H1 (cell line): ENCODE measurements at regions not wholly inside any gene's neighbourhood (a gene's known extent, or its start where the extent isn't known, plus 50 kb on each side); places are given as distances from the start of the nearest gene placed in this dataset.

Experiments used
- CTCF ChIA-PET: fragments of 300-600 bp; sonication (Branson Sonifier 250); formaldehyde crosslinking; loops from one replicate; lab custom pipeline; 2021; ENCODE audit not compliant: partially characterized antibody; lab: Charles Lee
- POLR2A ChIA-PET: fragments of 300-600 bp; sonication (Branson Sonifier 250); formaldehyde crosslinking; loops from one replicate; lab custom pipeline; 2021; ENCODE audit warnings: inconsistent platforms; ENCODE audit not compliant: partially characterized antibody; lab: Charles Lee
- DNase-seq, 2 experiments: peaks; one replicate each; pipeline versions ENCODE4 v3.0.0 to v3.0.0-alpha.2; 2010 to 2022; ENCODE audit warnings: low spot score in 2 of 2, low read depth in 1 of 2, mixed read lengths in 1 of 2
- FAIRE-seq: peaks from 2 replicates; lab custom pipeline; 2011; peaks lifted over from hg19 to GRCh38; lab: Jason Lieb, UNC
- H2AFZ ChIP-seq: 2 replicates; pipeline ENCODE4 v1.8.1; 2012; ENCODE audit warnings: low read length, inconsistent platforms
- H2AK5ac ChIP-seq: 2 replicates; pipeline ENCODE4 v1.6.1; 2013; ENCODE audit warnings: low read depth, low read length
- H2BK120ac ChIP-seq: replicated peaks from 2 replicates; pipeline ENCODE3; 2013; ENCODE audit warnings: low read depth, low read length, inconsistent platforms
- H2BK12ac ChIP-seq: 2 replicates; pipeline ENCODE4 v1.6.1; 2013; ENCODE audit warnings: low read depth, low read length
- H2BK15ac ChIP-seq: 2 replicates; pipeline ENCODE4 v1.6.1; 2013; ENCODE audit warnings: low read length
- H2BK20ac ChIP-seq: 2 replicates; pipeline ENCODE4 v1.6.1; 2013; ENCODE audit warnings: low read length
- H2BK5ac ChIP-seq: 2 replicates; pipeline ENCODE4 v1.6.1; 2013; ENCODE audit warnings: low read depth, low read length
- H3K14ac ChIP-seq: 2 replicates; pipeline ENCODE4 v1.6.1; 2013; ENCODE audit warnings: inconsistent platforms; ENCODE audit not compliant: insufficient read length
- H3K18ac ChIP-seq: 2 replicates; pipeline ENCODE4 v1.6.1; 2013; ENCODE audit warnings: low read length; ENCODE audit errors: extremely low read depth
- H3K23ac ChIP-seq: 2 replicates; pipeline ENCODE4 v1.6.1; 2013; ENCODE audit warnings: inconsistent platforms; ENCODE audit not compliant: insufficient read length
- H3K23me2 ChIP-seq: 2 replicates; pipeline ENCODE4 v1.6.1; 2013; ENCODE audit warnings: low read depth, low read length
- H3K27ac ChIP-seq: 2 replicates; pipeline ENCODE4 v1.6.1; 2011; ENCODE audit warnings: low read depth, low read length, inconsistent platforms
- H3K27me3 ChIP-seq, 4 experiments: replicated peaks in 1 of 4; 1 replicate in 1 of 4; 2 replicates in 3 of 4; pipeline versions ENCODE4 v1.6.1 to v1.8.1; 2011 to 2013; ENCODE audit warnings: low read length in 3 of 4, mild to moderate bottlenecking in 3 of 4, inconsistent platforms in 2 of 4, mixed read lengths in 2 of 4, moderate library complexity in 1 of 4; ENCODE audit not compliant: control insufficient read depth in 3 of 4, insufficient read depth in 3 of 4; ENCODE audit errors: extremely low read depth in 1 of 4
- H3K36me3 ChIP-seq, 4 experiments: 2 replicates each; pipeline versions ENCODE4 v1.6.1 to v1.8.1; 2011 to 2013; ENCODE audit warnings: mild to moderate bottlenecking in 4 of 4, low read length in 3 of 4, moderate library complexity in 2 of 4, control low read depth in 1 of 4, inconsistent platforms in 1 of 4; ENCODE audit not compliant: insufficient read depth in 4 of 4, control insufficient read depth in 2 of 4
- H3K4ac ChIP-seq: replicated peaks from 2 replicates; pipeline ENCODE3; 2013; ENCODE audit warnings: low read length, low read depth, mixed read lengths, inconsistent platforms; ENCODE audit not compliant: insufficient read length
- H3K4me1 ChIP-seq, 4 experiments: replicated peaks in 1 of 4; 1 replicate in 1 of 4; 2 replicates in 3 of 4; pipeline versions ENCODE4 v1.6.1 to v1.8.1; 2011 to 2013; ENCODE audit warnings: low read length in 3 of 4, inconsistent platforms in 2 of 4, mixed read lengths in 1 of 4; ENCODE audit not compliant: insufficient read depth in 4 of 4, control insufficient read depth in 3 of 4
- H3K4me2 ChIP-seq, 2 experiments: 2 replicates each; pipeline versions ENCODE4 v1.6.1 to v1.8.1; 2011 to 2013; ENCODE audit warnings: low read depth in 2 of 2, low read length in 2 of 2, control low read depth in 1 of 2, inconsistent platforms in 1 of 2, mild to moderate bottlenecking in 1 of 2; ENCODE audit not compliant: insufficient read depth in 1 of 2
- H3K4me3 ChIP-seq, 4 experiments: fragments of 200-600, 300-600 bp in 1 of 4; sonication (generic), shearing (Covaris generic), sonication (Bioruptor Twin) in 1 of 4; 2 replicates each; pipeline versions ENCODE4 v1.5.1 to v1.8.1; 2011 to 2016; ENCODE audit warnings: low read length in 4 of 4, low read depth in 3 of 4, control low read depth in 2 of 4, inconsistent platforms in 2 of 4, mild to moderate bottlenecking in 2 of 4, mixed read lengths in 1 of 4, moderate library complexity in 1 of 4; ENCODE audit not compliant: insufficient read depth in 2 of 4; ENCODE audit errors: extremely low read depth in 1 of 4
- H3K56ac ChIP-seq: replicated peaks from 2 replicates; pipeline ENCODE3; 2013; ENCODE audit warnings: low read depth, mild to moderate bottlenecking, mixed read lengths, low read length, inconsistent platforms; ENCODE audit not compliant: insufficient read length
- H3K79me1 ChIP-seq: 2 replicates; pipeline ENCODE4 v1.6.1; 2013; ENCODE audit warnings: low read depth, low read length, control low read depth
- H3K79me2 ChIP-seq, 2 experiments: 2 replicates each; pipeline versions ENCODE4 v1.6.1 to v1.8.1; 2012 to 2013; ENCODE audit warnings: low read length in 2 of 2, mild to moderate bottlenecking in 2 of 2, inconsistent platforms in 1 of 2; ENCODE audit not compliant: insufficient read depth in 2 of 2, control insufficient read depth in 1 of 2
- H3K9ac ChIP-seq, 4 experiments: replicated peaks in 1 of 4; 1 replicate in 1 of 4; 2 replicates in 3 of 4; pipeline versions ENCODE4 v1.6.1 to v1.8.1; 2011 to 2013; ENCODE audit warnings: low read depth in 3 of 4, low read length in 3 of 4, control low read depth in 2 of 4, mild to moderate bottlenecking in 2 of 4, moderate library complexity in 2 of 4, inconsistent platforms in 1 of 4; ENCODE audit errors: extremely low read depth in 1 of 4
- H3K9me3 ChIP-seq, 2 experiments: 2 replicates each; pipeline versions ENCODE4 v1.6.1 to v1.8.1; 2012 to 2013; ENCODE audit warnings: mild to moderate bottlenecking in 2 of 2, moderate library complexity in 2 of 2, control low read depth in 1 of 2, inconsistent platforms in 1 of 2, low read depth in 1 of 2, low read length in 1 of 2, mixed read lengths in 1 of 2; ENCODE audit not compliant: insufficient read depth in 2 of 2
- H4K20me1 ChIP-seq, 2 experiments: replicated peaks in 1 of 2; 2 replicates each; pipeline versions ENCODE3 to v1.8.1; 2011 to 2013; ENCODE audit warnings: inconsistent platforms in 2 of 2, low read length in 2 of 2, mild to moderate bottlenecking in 1 of 2; ENCODE audit not compliant: insufficient read depth in 2 of 2, control insufficient read depth in 1 of 2
- H4K5ac ChIP-seq: 2 replicates; pipeline ENCODE4 v1.6.1; 2013; ENCODE audit warnings: low read length, low read depth, mixed read lengths, inconsistent platforms; ENCODE audit not compliant: insufficient read length
- H4K8ac ChIP-seq: 2 replicates; pipeline ENCODE4 v1.8.0; 2013; ENCODE audit warnings: mild to moderate bottlenecking, moderate library complexity, low read length, inconsistent platforms; ENCODE audit not compliant: insufficient read depth; ENCODE audit errors: extremely low read depth
- H4K91ac ChIP-seq: replicated peaks from 2 replicates; pipeline ENCODE3; 2013; ENCODE audit warnings: low read length, mixed read lengths, inconsistent platforms; ENCODE audit not compliant: insufficient read length
- ATF3 ChIP-seq: IDR thresholded peaks from 2 replicates; pipeline ENCODE4 v1.6.1; 2011; ENCODE audit warnings: low read depth, mild to moderate bottlenecking, low read length; ENCODE audit not compliant: insufficient read depth
- CBX5 ChIP-seq: fragments of 300-800, 300-1000 bp; sonication (generic); IDR thresholded peaks from 2 replicates; pipeline ENCODE4 v1.7.1; 2016; ENCODE audit warnings: antibody characterized with exemption, low read length, low read depth
- CBX8 ChIP-seq: fragments of 300-800, 300-1000 bp; sonication (generic); IDR thresholded peaks from 2 replicates; pipeline ENCODE4 v1.7.1; 2016; ENCODE audit warnings: low read depth, low read length, borderline replicate concordance
- CHD1 ChIP-seq: IDR thresholded peaks from 2 replicates; pipeline ENCODE4 v1.6.1; 2012; ENCODE audit warnings: low read depth, low read length, improper control_type of control experiment
- CREB1 ChIP-seq: IDR thresholded peaks from 2 replicates; pipeline ENCODE4 v1.6.1; 2012; ENCODE audit warnings: inconsistent platforms
- EP300 ChIP-seq, 2 experiments: IDR thresholded peaks; 1 replicate in 1 of 2; 2 replicates in 1 of 2; pipeline ENCODE4 v1.6.1; 2011 to 2012; ENCODE audit warnings: low read depth in 2 of 2, low read length in 2 of 2, mild to moderate bottlenecking in 2 of 2, borderline replicate concordance in 1 of 2, inconsistent platforms in 1 of 2, moderate library complexity in 1 of 2
- EZH2 ChIP-seq: fragments of 200-600 bp; sonication (generic); IDR thresholded peaks from 2 replicates; pipeline ENCODE4 v1.7.1; 2012; ENCODE audit warnings: low read depth, mild to moderate bottlenecking, moderate library complexity, low read length, inconsistent platforms; ENCODE audit not compliant: severe bottlenecking
- FOSL1 ChIP-seq: IDR thresholded peaks from 2 replicates; pipeline ENCODE4 v1.6.1; 2011; ENCODE audit warnings: mild to moderate bottlenecking, low read depth, low read length, moderate library complexity; ENCODE audit not compliant: insufficient read depth
- HDAC6 ChIP-seq: IDR thresholded peaks from one replicate; pipeline ENCODE4 v1.7.1; 2012; ENCODE audit warnings: low read depth, mild to moderate bottlenecking, inconsistent platforms, low read length, moderate library complexity
- KDM1A ChIP-seq: fragments of 200-600, 300-600 bp; sonication (generic); IDR thresholded peaks from 2 replicates; pipeline ENCODE4 v1.7.1; 2016; ENCODE audit warnings: mild to moderate bottlenecking, low read length, borderline replicate concordance
- KDM5A ChIP-seq: fragments of 200-600 bp; IDR thresholded peaks from 2 replicates; pipeline ENCODE4 v1.7.1; 2012; ENCODE audit warnings: mild to moderate bottlenecking, low read length, inconsistent platforms, mixed read lengths
- SAP30 ChIP-seq: fragments of 300-600 bp; sonication (generic); IDR thresholded peaks from 2 replicates; pipeline ENCODE4 v1.7.1; 2012; ENCODE audit warnings: low read length, moderate library complexity, mild to moderate bottlenecking, inconsistent platforms; ENCODE audit not compliant: insufficient read depth, insufficient replicate concordance
- TAF1 ChIP-seq: IDR thresholded peaks from 2 replicates; pipeline ENCODE4 v1.6.1; 2011; ENCODE audit warnings: mild to moderate bottlenecking, low read depth, low read length
- TEAD4 ChIP-seq: IDR thresholded peaks from 2 replicates; pipeline ENCODE4 v1.6.1; 2012; ENCODE audit warnings: low read depth, low read length, inconsistent platforms, mixed read lengths
- ZNF274 ChIP-seq: IDR thresholded peaks from 2 replicates; pipeline ENCODE4 v1.7.0; 2012; ENCODE audit warnings: low read length, borderline replicate concordance; ENCODE audit errors: extremely low read depth
- WGBS, 2 experiments: shearing (Covaris generic) in 1 of 2; methylation state at CpG; one replicate each; pipeline versions ENCODE4 v1.1.6 to v1.1.7; 2013 to 2015; ENCODE audit warnings: low lambda C conversion rate in 2 of 2, mixed read lengths in 2 of 2, inconsistent platforms in 1 of 2, low coverage in 1 of 2, missing lambda C conversion rate in 1 of 2; ENCODE audit not compliant: insufficient replicate concordance in 2 of 2, insufficient coverage in 1 of 2, insufficient read length in 1 of 2; ENCODE audit errors: extremely low coverage in 1 of 2, missing lambda C conversion rate in 1 of 2; 5-methylcytosine and 5-hydroxymethylcytosine counted together

DNA sequence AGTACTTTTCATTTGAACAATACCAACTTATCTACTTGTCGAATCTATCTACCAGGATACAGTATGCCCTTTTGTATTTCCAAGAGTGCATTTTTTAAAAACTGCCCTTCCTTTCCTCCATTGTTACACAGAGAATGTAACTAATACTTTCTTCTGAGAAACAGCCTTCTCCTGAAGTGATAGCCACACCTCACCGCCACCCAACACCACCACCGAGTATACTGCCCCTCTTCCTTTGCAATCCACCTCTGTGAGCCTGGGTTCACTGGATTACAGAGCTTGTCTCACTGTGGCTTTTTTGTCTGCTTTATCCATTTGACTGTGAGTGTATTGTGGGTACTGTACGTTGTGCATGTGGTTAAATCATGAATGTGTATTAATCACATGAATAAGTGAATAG, 305.4 kb downstream of the KLF12 start:
- Histone ChIP-seq H2AFZ (no peak overlapping the region), H2BK15ac (no peak overlapping the region), H4K8ac (no peak overlapping the region), H3K4ac (no peak overlapping the region), H3K18ac (no peak overlapping the region), H3K27ac (no peak overlapping the region), H4K5ac (no peak overlapping the region), H2BK12ac (no peak overlapping the region), H3K9ac (no peak overlapping the region), H3K79me1 (no peaks in the 10 kb centered on the region), H2BK20ac (no peak overlapping the region), H2BK120ac (no peak overlapping the region), H2BK5ac (no peak overlapping the region), H3K4me1 (peaks cover 0 to 3% (median 0%) of the 10 kb centered on the region in 4 experiments; a peak in 1 of 7 replicates), H4K20me1 (no peaks in the 10 kb centered on the region), H2AK5ac (no peak overlapping the region), H3K23ac (no peak overlapping the region), H3K36me3 (no peaks in the 10 kb centered on the region), H3K4me3 (no peak overlapping the region), H4K91ac (no peak overlapping the region), H3K27me3 (no peaks in the 10 kb centered on the region), H3K9me3 (no peaks in the 10 kb centered on the region), H3K23me2 (no peaks in the 10 kb centered on the region), H3K56ac (no peak overlapping the region), H3K79me2 (no peaks in the 10 kb centered on the region), H3K4me2 (no peak overlapping the region), H3K14ac (no peak overlapping the region)
- ChIA-PET POLR2A (no interaction called here), CTCF (interaction anchor here (1.1 kb wide), 1 partner anchor 10 kb away, joined by 4 read pairs; no protein-coding TSS in a partner anchor)
- 89% methylated on average over 4 of the region's 4 CpGs; no CpG with 5 or more reads in 1 of the 2 experiments for WGBS, 2 experiments
- DNase-seq, result no peak
- no peak for FAIRE-seq
- TF ChIP-seq CHD1, result no peak
- TF ChIP-seq EZH2, result no peak
- TF ChIP-seq CREB1, result no peak
- TF ChIP-seq TEAD4, result no peak
- TF ChIP-seq KDM1A, result no peak
- TF ChIP-seq CBX8, result no peak
- no peak for TF ChIP-seq ZNF274
- TF ChIP-seq EP300 (IDR thresholded peaks at IDR 0.05; ENCODE audit: borderline replicate concordance in 1 of 2, low read depth in 2 of 2, low read length in 2 of 2), result no peak
- TF ChIP-seq FOSL1, result no peak
- no peak for TF ChIP-seq SAP30
- no peak for TF ChIP-seq CBX5
- TF ChIP-seq ATF3, result no peak
- TF ChIP-seq KDM5A, result no peak
- no peak for TF ChIP-seq HDAC6
- no peak for TF ChIP-seq TAF1
